ENCODE measurements at regions not wholly inside any gene's neighbourhood (a gene's known extent, or its start where the extent isn't known, plus 50 kb on each side); places are given as distances from the start of the nearest gene placed in this dataset.

DNA sequence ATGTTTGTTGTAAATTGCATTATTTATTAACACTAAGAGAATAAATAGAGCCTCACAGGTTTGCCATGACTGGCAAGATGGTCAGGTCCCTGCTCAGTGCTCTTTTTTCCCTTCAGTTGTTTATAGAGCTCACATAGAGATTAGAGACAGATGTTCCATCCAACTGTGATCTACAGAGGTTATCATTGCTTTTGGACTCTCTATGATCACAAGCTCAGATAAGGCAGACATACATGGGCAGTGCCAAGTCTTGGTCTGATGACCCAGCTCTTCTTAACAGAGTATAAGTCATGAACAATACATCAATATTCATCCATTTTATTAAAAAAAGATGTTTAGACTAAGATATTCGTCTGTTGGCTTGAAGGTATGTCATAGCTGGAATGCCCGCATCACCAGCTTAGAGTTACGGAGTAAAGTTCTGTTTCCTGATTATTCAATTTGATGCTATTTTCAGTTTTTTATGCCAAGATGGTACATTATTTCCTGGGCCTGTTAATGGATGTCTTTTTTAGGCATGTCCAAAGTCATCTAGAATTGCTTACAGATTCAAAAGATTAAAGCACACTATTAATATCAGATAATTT is 729.8 kb upstream of the SLC10A2 start:
- peaks cover 13% of the 10 kb centered on the region for H3K4me1 ChIP-seq (ENCODE audit: low read depth)

DNA sequence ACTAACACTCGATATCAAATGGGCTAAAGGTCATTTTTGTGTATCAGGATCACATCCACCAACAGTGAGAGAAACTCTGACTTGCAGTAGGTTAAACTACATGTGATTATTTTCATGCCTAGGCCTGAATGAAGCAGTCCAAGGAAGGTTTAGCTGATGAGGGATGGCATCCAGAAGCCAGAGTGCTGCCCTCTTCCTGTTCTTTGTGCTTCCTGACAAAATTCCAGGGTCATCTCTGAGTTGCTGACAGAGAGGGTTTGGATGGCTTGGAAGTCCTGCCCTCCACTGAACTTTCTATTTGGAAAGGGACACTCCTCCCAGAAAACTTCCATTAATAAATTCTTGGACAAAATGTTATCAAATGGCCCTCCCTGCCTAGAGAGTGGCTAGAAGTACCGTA is 728.3 kb upstream of the SLC10A2 start:
- no peak for DNase-seq (ENCODE audit: low read depth in 1 of 2, low spot score in 1 of 2)
- H3K4me1 ChIP-seq (ENCODE audit: low read depth): peaks cover 13% of the 10 kb centered on the region

More for the DNA sequence above, 729.8 kb upstream of the SLC10A2 start:
- TF ChIP-seq, protein P1, sequence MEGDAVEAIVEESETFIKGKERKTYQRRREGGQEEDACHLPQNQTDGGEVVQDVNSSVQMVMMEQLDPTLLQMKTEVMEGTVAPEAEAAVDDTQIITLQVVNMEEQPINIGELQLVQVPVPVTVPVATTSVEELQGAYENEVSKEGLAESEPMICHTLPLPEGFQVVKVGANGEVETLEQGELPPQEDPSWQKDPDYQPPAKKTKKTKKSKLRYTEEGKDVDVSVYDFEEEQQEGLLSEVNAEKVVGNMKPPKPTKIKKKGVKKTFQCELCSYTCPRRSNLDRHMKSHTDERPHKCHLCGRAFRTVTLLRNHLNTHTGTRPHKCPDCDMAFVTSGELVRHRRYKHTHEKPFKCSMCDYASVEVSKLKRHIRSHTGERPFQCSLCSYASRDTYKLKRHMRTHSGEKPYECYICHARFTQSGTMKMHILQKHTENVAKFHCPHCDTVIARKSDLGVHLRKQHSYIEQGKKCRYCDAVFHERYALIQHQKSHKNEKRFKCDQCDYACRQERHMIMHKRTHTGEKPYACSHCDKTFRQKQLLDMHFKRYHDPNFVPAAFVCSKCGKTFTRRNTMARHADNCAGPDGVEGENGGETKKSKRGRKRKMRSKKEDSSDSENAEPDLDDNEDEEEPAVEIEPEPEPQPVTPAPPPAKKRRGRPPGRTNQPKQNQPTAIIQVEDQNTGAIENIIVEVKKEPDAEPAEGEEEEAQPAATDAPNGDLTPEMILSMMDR (IDR thresholded peaks at IDR 0.05; ENCODE audit: low read depth, low read length): no peak
- no peak for DNase-seq (ENCODE audit: low read depth in 1 of 2, low spot score in 1 of 2)
- Histone ChIP-seq H3K27me3 (no peaks in the 10 kb centered on the region), H3K4me3 (no peak overlapping the region), H3K9me3 (ENCODE audit: low read depth) (no peaks in the 10 kb centered on the region), H3K27ac (no peak overlapping the region), H3K36me3 (no peaks in the 10 kb centered on the region)

DNA sequence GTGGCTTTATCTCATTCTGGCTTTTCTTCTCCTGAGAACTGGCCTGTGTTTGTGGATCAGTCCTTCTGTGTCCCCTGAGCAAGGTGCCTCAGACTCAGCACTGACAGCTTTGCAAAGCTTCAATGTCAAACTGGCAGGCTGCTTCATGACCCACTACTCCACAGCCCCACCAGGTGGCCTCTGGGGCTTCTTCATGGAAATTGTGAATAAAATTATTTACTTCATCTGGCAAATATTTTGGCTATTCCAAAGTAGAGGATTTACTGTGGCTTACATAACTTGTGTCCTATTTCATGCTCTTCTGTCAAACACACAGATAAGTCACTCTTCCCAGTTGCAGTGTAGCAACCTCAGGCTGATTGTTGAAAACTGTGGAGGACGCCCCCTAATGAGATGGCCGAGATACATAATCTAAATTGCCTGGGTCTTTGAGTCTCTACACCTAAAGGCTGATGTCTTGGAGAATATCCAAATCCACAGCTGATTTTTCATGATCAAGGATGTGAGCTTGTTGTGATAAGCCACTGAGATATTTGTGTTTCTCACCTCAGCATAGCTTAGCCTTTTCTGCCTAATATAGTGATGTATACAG is 721.9 kb upstream of the SLC10A2 start:
- TF ChIP-seq, protein P1 (IDR thresholded peaks at IDR 0.05; ENCODE audit: low read depth, low read length): peak; percentile 10
- DNase-seq (ENCODE audit: low read depth in 1 of 2, low spot score in 1 of 2): peak in 1 of 2 donors; percentile 64
- no peak overlapping the region for H3K4me3 ChIP-seq
- no peaks in the 10 kb centered on the region for H3K27me3 ChIP-seq
- H3K36me3 ChIP-seq: no peaks in the 10 kb centered on the region
- H3K4me1 ChIP-seq (ENCODE audit: low read depth): peaks cover 4% of the 10 kb centered on the region
- H3K9me3 ChIP-seq (ENCODE audit: low read depth): no peaks in the 10 kb centered on the region
- H3K27ac ChIP-seq: no peak overlapping the region

More for the DNA sequence above, 728.3 kb upstream of the SLC10A2 start:
- no peaks in the 10 kb centered on the region for H3K9me3 ChIP-seq (ENCODE audit: low read depth)
- peak overlapping the region; percentile 31 for H3K27ac ChIP-seq
- no peaks in the 10 kb centered on the region for H3K36me3 ChIP-seq
- no peak overlapping the region for H3K4me3 ChIP-seq
- no peaks in the 10 kb centered on the region for H3K27me3 ChIP-seq
- TF ChIP-seq, protein P1 (IDR thresholded peaks at IDR 0.05; ENCODE audit: low read depth, low read length): no peak

DNA sequence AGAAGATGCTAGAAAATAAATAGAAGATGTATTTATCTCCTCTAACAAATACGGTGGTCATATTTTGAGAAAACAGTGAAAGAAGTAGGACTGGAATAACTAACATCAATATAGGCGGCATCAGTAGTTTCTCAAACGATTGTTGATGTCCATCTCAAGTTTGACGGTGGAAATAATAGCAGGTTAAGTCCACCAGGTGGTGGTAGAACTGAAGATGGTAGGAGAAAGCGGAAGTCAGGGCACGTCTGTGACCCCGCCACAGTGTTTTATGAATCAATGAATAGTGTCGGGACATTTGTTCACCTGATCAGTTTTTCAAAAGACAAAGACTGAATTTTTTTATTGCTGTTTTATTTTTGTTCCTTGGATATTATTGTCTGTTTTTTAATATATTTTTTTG is 706.4 kb upstream of the SLC10A2 start:
- TF ChIP-seq, protein P1 (IDR thresholded peaks at IDR 0.05; ENCODE audit: low read depth, low read length): no peak
- H3K36me3 ChIP-seq: no peaks in the 10 kb centered on the region
- H3K27me3 ChIP-seq: no peaks in the 10 kb centered on the region
- peaks cover 5% of the 10 kb centered on the region for H3K4me1 ChIP-seq (ENCODE audit: low read depth)
- no peak overlapping the region for H3K27ac ChIP-seq
- DNase-seq (ENCODE audit: low read depth in 1 of 2, low spot score in 1 of 2): no peak
- no peaks in the 10 kb centered on the region for H3K9me3 ChIP-seq (ENCODE audit: low read depth)
- H3K4me3 ChIP-seq: no peak overlapping the region

DNA sequence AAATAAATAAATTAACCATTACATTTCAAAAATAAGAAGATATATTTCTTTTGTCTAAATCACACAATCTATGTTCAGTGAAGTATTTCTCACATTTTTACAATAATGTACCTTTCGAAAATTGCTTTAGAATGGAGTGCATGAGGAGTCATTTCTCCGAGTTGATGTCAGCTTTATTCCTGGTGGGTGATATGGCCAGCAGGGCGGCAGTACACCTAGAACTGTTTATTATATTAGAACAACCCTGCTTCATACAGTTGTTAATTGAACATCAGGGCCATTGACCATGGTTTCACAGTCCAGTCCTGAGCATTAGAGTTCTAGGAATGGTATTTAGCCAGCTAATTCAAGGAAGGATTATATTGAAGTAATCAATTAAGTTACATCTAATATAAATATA is 696.3 kb upstream of the SLC10A2 start:
- no peaks in the 10 kb centered on the region for H3K27me3 ChIP-seq
- no peak overlapping the region for H3K4me3 ChIP-seq
- H3K36me3 ChIP-seq: no peaks in the 10 kb centered on the region
- no peaks in the 10 kb centered on the region for H3K4me1 ChIP-seq (ENCODE audit: low read depth)
- no peak overlapping the region for H3K27ac ChIP-seq
- TF ChIP-seq, protein P1 (IDR thresholded peaks at IDR 0.05; ENCODE audit: low read depth, low read length): no peak
- no peak for DNase-seq (ENCODE audit: low read depth in 1 of 2, low spot score in 1 of 2)
- H3K9me3 ChIP-seq (ENCODE audit: low read depth): no peaks in the 10 kb centered on the region

Data from cardiac muscle cell (in vitro differentiated cells and primary cell).